ENCODE measurements at regions not wholly inside any gene's neighbourhood (a gene's known extent, or its start where the extent isn't known, plus 50 kb on each side); places are given as distances from the start of the nearest gene placed in this dataset.
"Not testable (repeated sequence)": the region's sequence is repeated elsewhere in the genome, so short reads cannot be mapped to it uniquely, and the experiment has no call there.

- Histone ChIP-seq H3K27ac (ENCODE audit: extremely low read depth, low read depth, low read length) (no peak overlapping the region), H3K4me1 (ENCODE audit: control insufficient read depth, insufficient read depth, low read length) (no peaks in the 10 kb centered on the region), H3K9me3 (ENCODE audit: control insufficient read depth, insufficient read depth, low read depth, low read length) (no peaks in the 10 kb centered on the region), H3K36me3 (ENCODE audit: control insufficient read depth in 2 of 2, insufficient read depth in 1 of 2, low read length in 2 of 2) (no peaks in the 10 kb centered on the region), H3K4me3 (ENCODE audit: low read depth, low read length) (no peak overlapping the region)
- CTCF ChIA-PET: no interaction called here
- POLR2A ChIA-PET: no interaction called here
- TF ChIP-seq ZNF223 (tag by site-specific recombination; IDR thresholded peaks at IDR 0.05) (no peak), ZNF398 (tag by site-specific recombination; IDR thresholded peaks at IDR 0.05) (no peak), ZNF280D (tag by site-specific recombination; IDR thresholded peaks at IDR 0.05) (no peak), ZNF664 (tag by site-specific recombination; IDR thresholded peaks at IDR 0.05) (no peak), ZNF362 (tag by site-specific recombination; IDR thresholded peaks at IDR 0.05) (no peak)
Measured at GRCh38 chr10:85402541-85402940, 964.1 kb downstream of the GRID1 start.

GRCh38 chr10:85407088-85407487 lies 959.5 kb downstream of the GRID1 start:
- TF ChIP-seq PRDM10 (tag by site-specific recombination; IDR thresholded peaks at IDR 0.05) (no peak), ZIC2 (tag by site-specific recombination; IDR thresholded peaks at IDR 0.05) (peak; percentile 53)
- CTCF ChIA-PET: no interaction called here
- Histone ChIP-seq H3K36me3 (ENCODE audit: control insufficient read depth in 2 of 2, insufficient read depth in 1 of 2, low read length in 2 of 2) (no peaks in the 10 kb centered on the region), H3K4me3 (ENCODE audit: low read depth, low read length) (no peak overlapping the region), H3K27ac (ENCODE audit: extremely low read depth, low read depth, low read length) (no peak overlapping the region), H3K4me1 (ENCODE audit: control insufficient read depth, insufficient read depth, low read length) (no peaks in the 10 kb centered on the region), H3K9me3 (ENCODE audit: control insufficient read depth, insufficient read depth, low read depth, low read length) (no peaks in the 10 kb centered on the region)
- POLR2A ChIA-PET: no interaction called here

- CTCF ChIA-PET: no interaction called here
Measured at GRCh38 chr10:85408388-85408787, 958.2 kb downstream of the GRID1 start.

GRCh38 chr10:85410586-85410985 lies 956.0 kb downstream of the GRID1 start:
- H3K36me3 ChIP-seq (ENCODE audit: control insufficient read depth in 2 of 2, insufficient read depth in 1 of 2, low read length in 2 of 2); H3K4me3 ChIP-seq (ENCODE audit: low read depth, low read length); H3K4me1 ChIP-seq (ENCODE audit: control insufficient read depth, insufficient read depth, low read length); H3K9me3 ChIP-seq (ENCODE audit: control insufficient read depth, insufficient read depth, low read depth, low read length); H3K27ac ChIP-seq (ENCODE audit: extremely low read depth, low read depth, low read length); POLR2A ChIA-PET; CTCF ChIA-PET: not testable (repeated sequence)

More at GRCh38 chr10:85408388-85408787, 958.2 kb downstream of the GRID1 start:
- Histone ChIP-seq H3K4me1 (ENCODE audit: control insufficient read depth, insufficient read depth, low read length) (no peaks in the 10 kb centered on the region), H3K36me3 (ENCODE audit: control insufficient read depth in 2 of 2, insufficient read depth in 1 of 2, low read length in 2 of 2) (no peaks in the 10 kb centered on the region), H3K9me3 (ENCODE audit: control insufficient read depth, insufficient read depth, low read depth, low read length) (no peaks in the 10 kb centered on the region), H3K4me3 (ENCODE audit: low read depth, low read length) (no peak overlapping the region), H3K27ac (ENCODE audit: extremely low read depth, low read depth, low read length) (no peak overlapping the region)
- TF ChIP-seq ZSCAN4 (tag by site-specific recombination; IDR thresholded peaks at IDR 0.05): peak; percentile 92
- TF ChIP-seq AEBP2 (tag by site-specific recombination; IDR thresholded peaks at IDR 0.05; ENCODE audit: borderline replicate concordance): no peak
- no peak for TF ChIP-seq ZNF596 (tag by site-specific recombination; IDR thresholded peaks at IDR 0.05)
- no peak for TF ChIP-seq ZNF211 (tag by site-specific recombination; IDR thresholded peaks at IDR 0.05; ENCODE audit: low read depth)
- TF ChIP-seq ZNF366 (tag by site-specific recombination; conservative IDR thresholded peaks at IDR 0.05): no peak
- POLR2A ChIA-PET: no interaction called here
